Uterus (tissue), 2 donors: ENCODE measurements at regions not wholly inside any gene's neighbourhood (a gene's known extent, or its start where the extent isn't known, plus 50 kb on each side); places are given as distances from the start of the nearest gene placed in this dataset.

Experiments
- CTCF ChIP-seq, 4 experiments: fragments of 200-600 bp in 2 of 4; fragments of 450-650 bp in 2 of 4; sonication (generic) in 2 of 4; IDR thresholded peaks; one replicate each; pipeline ENCODE4 v1.5.1; 2016 to 2019; ENCODE audit warnings: antibody characterized with exemption in 4 of 4, mild to moderate bottlenecking in 2 of 4, moderate library complexity in 1 of 4
- POLR2A ChIP-seq, 2 donors: fragments of 450-650 bp; IDR thresholded peaks; one replicate each; pipeline ENCODE4 v1.6.1; 2016; ENCODE audit warnings: antibody characterized with exemption in 2 of 2, mild to moderate bottlenecking in 1 of 2, moderate library complexity in 1 of 2

GRCh38 chr2:195473862-195474261, 183.2 kb upstream of the SLC39A10 start:
- TF ChIP-seq CTCF (IDR thresholded peaks at IDR 0.05), result no peak
- TF ChIP-seq POLR2A (IDR thresholded peaks at IDR 0.05), result no peak
